ENCODE measurements at regions not wholly inside any gene's neighbourhood (a gene's known extent, or its start where the extent isn't known, plus 50 kb on each side); places are given as distances from the start of the nearest gene placed in this dataset.

DNA sequence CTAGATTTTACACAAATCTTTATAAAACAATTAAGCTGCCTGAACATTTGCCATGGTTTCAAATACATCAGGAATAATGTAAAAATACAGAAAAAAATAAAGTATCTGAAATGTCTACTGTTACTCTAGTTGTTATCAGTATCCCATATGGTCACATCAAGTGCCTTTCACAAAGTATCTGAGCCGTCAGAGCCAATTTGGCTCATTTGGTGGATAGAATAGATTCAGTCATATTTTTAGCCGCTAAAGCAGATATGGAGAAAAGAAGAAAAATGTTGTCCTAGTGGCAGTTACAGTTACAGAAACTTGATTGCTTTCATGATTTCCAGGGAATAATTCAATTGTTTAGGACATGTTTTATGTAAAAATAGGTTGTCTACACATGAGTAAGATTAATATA, 641.1 kb downstream of the RAPGEF2 start:
- TF ChIP-seq SMC3 (IDR thresholded peaks at IDR 0.05) = no peak
- TF ChIP-seq, protein P1, sequence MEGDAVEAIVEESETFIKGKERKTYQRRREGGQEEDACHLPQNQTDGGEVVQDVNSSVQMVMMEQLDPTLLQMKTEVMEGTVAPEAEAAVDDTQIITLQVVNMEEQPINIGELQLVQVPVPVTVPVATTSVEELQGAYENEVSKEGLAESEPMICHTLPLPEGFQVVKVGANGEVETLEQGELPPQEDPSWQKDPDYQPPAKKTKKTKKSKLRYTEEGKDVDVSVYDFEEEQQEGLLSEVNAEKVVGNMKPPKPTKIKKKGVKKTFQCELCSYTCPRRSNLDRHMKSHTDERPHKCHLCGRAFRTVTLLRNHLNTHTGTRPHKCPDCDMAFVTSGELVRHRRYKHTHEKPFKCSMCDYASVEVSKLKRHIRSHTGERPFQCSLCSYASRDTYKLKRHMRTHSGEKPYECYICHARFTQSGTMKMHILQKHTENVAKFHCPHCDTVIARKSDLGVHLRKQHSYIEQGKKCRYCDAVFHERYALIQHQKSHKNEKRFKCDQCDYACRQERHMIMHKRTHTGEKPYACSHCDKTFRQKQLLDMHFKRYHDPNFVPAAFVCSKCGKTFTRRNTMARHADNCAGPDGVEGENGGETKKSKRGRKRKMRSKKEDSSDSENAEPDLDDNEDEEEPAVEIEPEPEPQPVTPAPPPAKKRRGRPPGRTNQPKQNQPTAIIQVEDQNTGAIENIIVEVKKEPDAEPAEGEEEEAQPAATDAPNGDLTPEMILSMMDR (IDR thresholded peaks at IDR 0.05) = no peak
- TF ChIP-seq EP300 (IDR thresholded peaks at IDR 0.05) = no peak
- TF ChIP-seq KDM5A (IDR thresholded peaks at IDR 0.05) = no peak
- TF ChIP-seq MAX (IDR thresholded peaks at IDR 0.05) = no peak
- no peak for TF ChIP-seq JUN (IDR thresholded peaks at IDR 0.05)
- TF ChIP-seq POLR2A (IDR thresholded peaks at IDR 0.05; ENCODE audit: low read length) = no peak
- TF ChIP-seq, protein P2, sequence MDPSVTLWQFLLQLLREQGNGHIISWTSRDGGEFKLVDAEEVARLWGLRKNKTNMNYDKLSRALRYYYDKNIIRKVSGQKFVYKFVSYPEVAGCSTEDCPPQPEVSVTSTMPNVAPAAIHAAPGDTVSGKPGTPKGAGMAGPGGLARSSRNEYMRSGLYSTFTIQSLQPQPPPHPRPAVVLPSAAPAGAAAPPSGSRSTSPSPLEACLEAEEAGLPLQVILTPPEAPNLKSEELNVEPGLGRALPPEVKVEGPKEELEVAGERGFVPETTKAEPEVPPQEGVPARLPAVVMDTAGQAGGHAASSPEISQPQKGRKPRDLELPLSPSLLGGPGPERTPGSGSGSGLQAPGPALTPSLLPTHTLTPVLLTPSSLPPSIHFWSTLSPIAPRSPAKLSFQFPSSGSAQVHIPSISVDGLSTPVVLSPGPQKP (IDR thresholded peaks at IDR 0.05; ENCODE audit: low read depth, low read length) = no peak
- TF ChIP-seq RNF2 (IDR thresholded peaks at IDR 0.05; ENCODE audit: borderline replicate concordance, low read depth) = no peak
- TF ChIP-seq CEBPB (IDR thresholded peaks at IDR 0.05) = no peak
- TF ChIP-seq FOSL2 (IDR thresholded peaks at IDR 0.05) = no peak
- TF ChIP-seq FOSL2 (CRISPR knock-in tag; IDR thresholded peaks at IDR 0.05) = no peak
- TF ChIP-seq GATA3 (IDR thresholded peaks at IDR 0.05; ENCODE audit: borderline replicate concordance) = no peak
- no peak for TF ChIP-seq RAD21 (conservative IDR thresholded peaks at IDR 0.05 in 1 of 2, IDR thresholded peaks at IDR 0.05 in 1 of 2)
- no peak for TF ChIP-seq CHD4 (IDR thresholded peaks at IDR 0.05; ENCODE audit: borderline replicate concordance)
